IPS DF 19.7 (cell line): ENCODE measurements at regions not wholly inside any gene's neighbourhood (a gene's known extent, or its start where the extent isn't known, plus 50 kb on each side); places are given as distances from the start of the nearest gene placed in this dataset.
"Not testable (repeated sequence)": the region's sequence is repeated elsewhere in the genome, so short reads cannot be mapped to it uniquely, and the experiment has no call there.

ENCODE experiments used
- DNase-seq: peaks from one replicate; pipeline ENCODE4 v3.0.0-alpha.2; 2013; ENCODE audit warnings: low read depth, low spot score

GRCh38 chr16:88164196-88165039, 213.2 kb downstream of the BANP start:
- not testable (repeated sequence) for DNase-seq

- DNase-seq = not testable (repeated sequence)
Measured at GRCh38 chr16:88165040-88165544, 213.9 kb downstream of the BANP start.

- not testable (repeated sequence) for DNase-seq
Measured at GRCh38 chr16:88165683-88166082, 214.4 kb downstream of the BANP start.

GRCh38 chr16:88166209-88166773, 215.1 kb downstream of the BANP start:
- DNase-seq = not testable (repeated sequence)

- DNase-seq = not testable (repeated sequence)
Measured at GRCh38 chr16:88167798-88168556, 214.8 kb upstream of the ZNF469 start.

GRCh38 chr16:88168557-88168949, 214.2 kb upstream of the ZNF469 start:
- DNase-seq = not testable (repeated sequence)

- DNase-seq = not testable (repeated sequence)
Measured at GRCh38 chr16:88169136-88169830, 213.5 kb upstream of the ZNF469 start.

- not testable (repeated sequence) for DNase-seq
Measured at GRCh38 chr16:88169831-88170165, 213.0 kb upstream of the ZNF469 start.

GRCh38 chr16:88170528-88170991, 212.2 kb upstream of the ZNF469 start:
- DNase-seq = no peak

- DNase-seq = not testable (repeated sequence)
Measured at GRCh38 chr16:88171126-88171525, 211.6 kb upstream of the ZNF469 start.

GRCh38 chr16:88176184-88176583, 206.6 kb upstream of the ZNF469 start:
- not testable (repeated sequence) for DNase-seq

- DNase-seq = not testable (repeated sequence)
Measured at GRCh38 chr16:88176591-88177180, 206.1 kb upstream of the ZNF469 start.

GRCh38 chr16:88178251-88178650, 204.5 kb upstream of the ZNF469 start:
- DNase-seq = not testable (repeated sequence)

- DNase-seq = not testable (repeated sequence)
Measured at GRCh38 chr16:88178896-88179295, 203.9 kb upstream of the ZNF469 start.

- not testable (repeated sequence) for DNase-seq
Measured at GRCh38 chr16:88182967-88183881, 199.5 kb upstream of the ZNF469 start.

- not testable (repeated sequence) for DNase-seq
Measured at GRCh38 chr16:88184053-88184452, 198.7 kb upstream of the ZNF469 start.

GRCh38 chr16:88184566-88185355, 198.0 kb upstream of the ZNF469 start:
- not testable (repeated sequence) for DNase-seq

GRCh38 chr16:88185406-88185805, 197.4 kb upstream of the ZNF469 start:
- DNase-seq = not testable (repeated sequence)
